HCT116 (cell line): ENCODE measurements at regions not wholly inside any gene's neighbourhood (a gene's known extent, or its start where the extent isn't known, plus 50 kb on each side); places are given as distances from the start of the nearest gene placed in this dataset.

Source experiments
- ATAC-seq: fragments of 200-7000 bp; cut with Tn5 transposase; 2 replicates; pipeline ENCODE4 v1.9.1; 2020; ENCODE audit warnings: mild to moderate bottlenecking, moderate library complexity
- BruUV-seq: library from RNA; stranded (reverse); fragments of 400-500 nt; replicated peaks from 2 replicates; lab custom pipeline; 2021; lab: Mats Ljungman, UMichigan
- CTCF ChIA-PET: fragments of 300-600 bp; sonication (Branson Sonifier 250); formaldehyde crosslinking; loops from one replicate; lab custom pipeline; 2021; ENCODE audit warnings: antibody characterized with exemption; lab: Charles Lee
- POLR2A ChIA-PET: fragments of 300-600, 350-600 bp; sonication (Branson Sonifier 250); formaldehyde crosslinking; loops from one replicate; lab custom pipeline; 2021; ENCODE audit warnings: antibody characterized with exemption; lab: Charles Lee
- RAD21 ChIA-PET, 2 experiments: fragments of 300-600 bp; sonication (Branson Sonifier 250); formaldehyde crosslinking; loops; one replicate each; lab custom pipeline; 2023; ENCODE audit warnings: low total read pairs in 2 of 2; ENCODE audit not compliant: uncharacterized antibody in 2 of 2, unreplicated experiment in 2 of 2, low non-redundant PET in 1 of 2; lab: Charles Lee
- DNase-seq: peaks from one replicate; pipeline ENCODE4 v3.0.0-alpha.2; 2010; ENCODE audit warnings: low read depth, low spot score
- H2AFZ ChIP-seq: fragments of 200-600 bp; shearing (Covaris generic), sonication (generic); 2 replicates; pipeline ENCODE4 v1.6.1; 2017; ENCODE audit warnings: low read depth, mixed run types, mixed read lengths, antibody characterized with exemption, low read length; ENCODE audit not compliant: poor library complexity, severe bottlenecking
- H3K27ac ChIP-seq: 2 replicates; pipeline ENCODE4 v1.5.1; 2012; ENCODE audit warnings: low read depth, low read length
- H3K27me3 ChIP-seq: fragments of 200-600 bp; sonication (generic); 2 replicates; pipeline ENCODE4 v1.6.1; 2016; ENCODE audit warnings: mixed run types, low read length, mixed read lengths; ENCODE audit not compliant: insufficient read depth
- H3K36me3 ChIP-seq, 2 experiments: fragments of 200-500 bp in 1 of 2; fragments of 200-600 bp in 1 of 2; sonication (Bioruptor generic) in 1 of 2; sonication (generic) in 1 of 2; 2 replicates each; pipeline versions ENCODE4 v1.5.1 to v1.6.1; 2014 to 2016; ENCODE audit warnings: low read length in 2 of 2, inconsistent platforms in 1 of 2, mixed read lengths in 1 of 2, mixed run types in 1 of 2; ENCODE audit not compliant: insufficient read depth in 2 of 2, control insufficient read depth in 1 of 2
- H3K4me1 ChIP-seq, 2 experiments: fragments of 200-600 bp in 1 of 2; sonication (generic) in 1 of 2; 2 replicates each; pipeline versions ENCODE4 v1.5.1 to v1.6.1; 2012 to 2017; ENCODE audit warnings: low read length in 2 of 2, inconsistent platforms in 1 of 2, mild to moderate bottlenecking in 1 of 2, mixed read lengths in 1 of 2, mixed run types in 1 of 2, moderate library complexity in 1 of 2; ENCODE audit not compliant: insufficient read depth in 2 of 2, control insufficient read depth in 1 of 2
- H3K4me2 ChIP-seq: fragments of 200-600 bp; sonication (generic); 2 replicates; pipeline ENCODE4 v1.6.1; 2017; ENCODE audit warnings: mixed run types, low read length, mixed read lengths
- H3K4me3 ChIP-seq, 2 experiments: fragments of 200-600 bp in 1 of 2; sonication (generic) in 1 of 2; replicated peaks in 1 of 2; 2 replicates each; pipeline ENCODE4 v1.5.1; 2011 to 2016; ENCODE audit warnings: low read length in 2 of 2, control low read depth in 1 of 2, low read depth in 1 of 2, mild to moderate bottlenecking in 1 of 2, mixed read lengths in 1 of 2, mixed run types in 1 of 2
- H3K79me2 ChIP-seq: fragments of 200-600 bp; sonication (generic); 2 replicates; pipeline ENCODE4 v1.6.1; 2017; ENCODE audit warnings: mild to moderate bottlenecking, mixed run types, low read length, moderate library complexity, mixed read lengths; ENCODE audit not compliant: insufficient read depth
- H3K9ac ChIP-seq: fragments of 200-600 bp; sonication (generic); 2 replicates; pipeline ENCODE4 v1.6.1; 2016; ENCODE audit warnings: low read length, mixed read lengths
- H3K9me2 ChIP-seq: fragments of 200-600 bp; sonication (generic), shearing (Covaris generic); 2 replicates; pipeline ENCODE4 v1.6.1; 2017; ENCODE audit warnings: mixed run types, mild to moderate bottlenecking, moderate library complexity; ENCODE audit not compliant: insufficient read depth
- H3K9me3 ChIP-seq, 2 experiments: fragments of 200-500 bp in 1 of 2; fragments of 200-600 bp in 1 of 2; sonication (Bioruptor generic) in 1 of 2; sonication (generic) in 1 of 2; 2 replicates each; pipeline ENCODE4 v1.6.1; 2014 to 2017; ENCODE audit warnings: low read length in 2 of 2, mixed read lengths in 2 of 2, inconsistent platforms in 1 of 2, low read depth in 1 of 2, mild to moderate bottlenecking in 1 of 2, mixed run types in 1 of 2, moderate library complexity in 1 of 2; ENCODE audit not compliant: control insufficient read depth in 1 of 2, insufficient read depth in 1 of 2
- H4K20me1 ChIP-seq: fragments of 200-600 bp; sonication (generic), shearing (Covaris generic); 2 replicates; pipeline ENCODE4 v1.6.1; 2017; ENCODE audit warnings: mixed run types, mild to moderate bottlenecking, moderate library complexity; ENCODE audit not compliant: insufficient read depth
- CBX3 ChIP-seq: IDR thresholded peaks from 2 replicates; pipeline ENCODE4 v1.6.1; 2012; ENCODE audit warnings: low read depth
- CTCF ChIP-seq, 3 experiments: fragments of 200-600 bp in 1 of 3; sonication (generic) in 1 of 3; IDR thresholded peaks in 2 of 3; conservative IDR thresholded peaks in 1 of 3; 2 replicates each; pipeline ENCODE4 v1.5.1; 2012 to 2017; ENCODE audit warnings: low read depth in 2 of 3, low read length in 2 of 3, antibody characterized with exemption in 1 of 3, borderline replicate concordance in 1 of 3, control low read depth in 1 of 3, mild to moderate bottlenecking in 1 of 3, mixed read lengths in 1 of 3, mixed run types in 1 of 3, moderate library complexity in 1 of 3; ENCODE audit not compliant: insufficient read depth in 1 of 3
- ELF1 ChIP-seq: IDR thresholded peaks from 2 replicates; pipeline ENCODE4 v1.6.1; 2012; ENCODE audit warnings: low read depth, borderline replicate concordance
- EZH2 ChIP-seq: fragments of 200-600 bp; sonication (generic); IDR thresholded peaks from 2 replicates; pipeline ENCODE4 v1.6.1; 2017; ENCODE audit warnings: antibody characterized with exemption, mixed run types
- EZH2phosphoT487 ChIP-seq: fragments of 200-600 bp; IDR thresholded peaks from 2 replicates; pipeline ENCODE4 v1.6.1; 2018; ENCODE audit warnings: antibody characterized with exemption, borderline replicate concordance
- FOSL1 ChIP-seq: IDR thresholded peaks from 2 replicates; pipeline ENCODE4 v1.6.1; 2012; ENCODE audit warnings: low read depth
- JUND ChIP-seq: IDR thresholded peaks from 2 replicates; pipeline ENCODE4 v1.6.1; 2012
- MAX ChIP-seq: IDR thresholded peaks from 2 replicates; pipeline ENCODE4 v1.6.1; 2012
- SIN3A ChIP-seq: IDR thresholded peaks from 2 replicates; pipeline ENCODE4 v1.6.1; 2012; ENCODE audit warnings: low read depth
- SP1 ChIP-seq: IDR thresholded peaks from 2 replicates; pipeline ENCODE4 v1.6.1; 2012; ENCODE audit warnings: low read depth
- SRF ChIP-seq: IDR thresholded peaks from 2 replicates; pipeline ENCODE4 v1.6.1; 2012; ENCODE audit warnings: low read depth
- TCF7L2 ChIP-seq: IDR thresholded peaks from 2 replicates; pipeline ENCODE4 v1.7.0; 2011; ENCODE audit warnings: borderline replicate concordance, inconsistent platforms; ENCODE audit not compliant: insufficient read depth, insufficient read length; ENCODE audit errors: extremely low read depth
- YY1 ChIP-seq: IDR thresholded peaks from 2 replicates; pipeline ENCODE4 v1.6.1; 2011; ENCODE audit warnings: low read length, low read depth, moderate library complexity, mild to moderate bottlenecking; ENCODE audit not compliant: insufficient replicate concordance; ENCODE audit errors: extremely low read depth
- ZBTB33 ChIP-seq: IDR thresholded peaks from 2 replicates; pipeline ENCODE4 v1.6.1; 2011; ENCODE audit warnings: mild to moderate bottlenecking, low read length, moderate library complexity; ENCODE audit not compliant: insufficient replicate concordance; ENCODE audit errors: extremely low read depth
- ZFX ChIP-seq: fragments of 450-650 bp; IDR thresholded peaks from 2 replicates; pipeline ENCODE4 v1.6.1; 2017
- ZNF274 ChIP-seq: fragments of 200-500 bp; sonication (Bioruptor generic); IDR thresholded peaks from 2 replicates; pipeline ENCODE4 v1.6.1; 2014; ENCODE audit warnings: mild to moderate bottlenecking, low read depth, low read length, inconsistent platforms
- intact Hi-C: fragments of 100-400 bp; cut with micrococcal nuclease; formaldehyde crosslinking; loops from 2 replicates; pipeline ENCODE4 v1.10.0; 2022

DNA sequence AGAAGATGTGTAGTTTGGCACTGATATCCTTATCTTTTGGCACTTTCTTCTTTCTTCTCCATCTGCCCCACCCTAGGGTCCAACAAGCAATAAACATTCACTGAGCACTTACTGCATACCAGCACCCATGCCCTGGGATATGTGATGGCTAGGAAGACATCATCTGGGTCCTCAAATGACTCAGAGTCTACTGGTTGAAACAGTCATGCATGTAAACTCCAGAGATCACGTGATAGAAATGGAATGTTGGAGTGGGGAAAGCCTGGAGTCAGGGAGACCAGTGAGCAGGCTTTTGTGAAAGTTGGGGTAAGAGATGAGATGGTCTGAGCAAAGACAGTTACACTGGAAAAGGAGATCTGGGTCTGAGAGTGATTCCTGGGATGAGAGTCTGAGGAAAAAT, 724.9 kb upstream of the TENM4 start:
- POLR2A ChIA-PET: no interaction called here
- Histone ChIP-seq H3K27me3 (no peaks in the 10 kb centered on the region), H3K79me2 (no peaks in the 10 kb centered on the region), H4K20me1 (no peaks in the 10 kb centered on the region), H3K4me1 (no peaks in the 10 kb centered on the region), H3K9me2 (no peaks in the 10 kb centered on the region), H3K9ac (no peak overlapping the region), H3K27ac (no peak overlapping the region), H3K9me3 (peaks cover 8 to 22% of the 10 kb centered on the region in 2 experiments; a peak in 2 of 4 replicates), H2AFZ (no peak overlapping the region), H3K4me3 (no peak overlapping the region), H3K4me2 (no peak overlapping the region), H3K36me3 (no peaks in the 10 kb centered on the region)
- CTCF ChIA-PET: no interaction called here
- TF ChIP-seq YY1: no peak
- no peak for TF ChIP-seq FOSL1
- no peak for TF ChIP-seq JUND
- no peak for TF ChIP-seq SP1
- no peak for TF ChIP-seq SIN3A
- no peak for TF ChIP-seq SRF
- TF ChIP-seq MAX: no peak
- TF ChIP-seq EZH2: no peak
- no peak for TF ChIP-seq TCF7L2
- TF ChIP-seq CTCF (IDR thresholded peaks at IDR 0.05 in 2 of 3, conservative IDR thresholded peaks at IDR 0.05 in 1 of 3; ENCODE audit: borderline replicate concordance in 1 of 3, insufficient read depth in 1 of 3, low read depth in 2 of 3, low read length in 2 of 3): no peak
- TF ChIP-seq ZNF274: no peak
- no peak for TF ChIP-seq ZBTB33
- TF ChIP-seq EZH2phosphoT487: no peak
- TF ChIP-seq CBX3: no peak
- no peak for TF ChIP-seq ELF1
- TF ChIP-seq ZFX: no peak
- no peak for ATAC-seq
- intact Hi-C loops: no loop called here
- RAD21 ChIA-PET: no interaction called here
- no peak for DNase-seq
- no TSS peak for BruUV-seq
